Astrocyte of the spinal cord (primary cell): ENCODE measurements at regions not wholly inside any gene's neighbourhood (a gene's known extent, or its start where the extent isn't known, plus 50 kb on each side); places are given as distances from the start of the nearest gene placed in this dataset.
"Not testable (repeated sequence)": the region's sequence is repeated elsewhere in the genome, so short reads cannot be mapped to it uniquely, and the experiment has no call there.

Experiments used
- DNase-seq: peaks from one replicate; pipeline ENCODE4 v3.0.0; 2011; ENCODE audit warnings: low read depth, low spot score
- H3K4me3 ChIP-seq: 2 replicates; pipeline ENCODE4 v1.5.1; 2011; ENCODE audit warnings: low read depth, mild to moderate bottlenecking, low read length, moderate library complexity
- in situ Hi-C: cut with HindIII; loops from 2 replicates; pipeline ENCODE4 v1.10.0; 2017; ENCODE audit warnings: low sequenced_read_pairs
- TF ChIP-seq, protein P1 (sequence below): IDR thresholded peaks from 2 replicates; pipeline ENCODE4 v1.5.1; 2012; ENCODE audit warnings: low read depth, mild to moderate bottlenecking, low read length, inconsistent platforms

DNA sequence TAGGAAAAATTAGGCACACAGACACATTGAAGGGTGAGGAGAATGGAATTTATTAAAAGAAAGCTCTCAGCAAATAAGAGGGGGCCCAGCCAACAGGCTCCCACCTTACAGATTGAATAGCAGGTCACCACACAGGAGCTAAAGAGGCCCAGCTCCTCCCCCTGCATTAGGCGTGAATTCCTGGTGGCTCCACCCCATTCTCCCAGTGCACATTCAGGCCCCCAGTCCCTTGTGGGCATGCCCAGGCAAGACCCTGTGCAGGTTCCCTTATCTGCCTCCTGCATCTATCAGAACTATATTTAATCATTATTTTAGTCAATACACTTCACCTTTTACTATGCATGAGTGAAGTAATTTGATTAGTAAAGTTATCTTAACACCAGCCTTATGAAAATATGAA, 856.3 kb upstream of the NDST4 start:
- in situ Hi-C loops: no loop called here
- no peak overlapping the region for H3K4me3 ChIP-seq
- DNase-seq: no peak
- TF ChIP-seq, protein P1, sequence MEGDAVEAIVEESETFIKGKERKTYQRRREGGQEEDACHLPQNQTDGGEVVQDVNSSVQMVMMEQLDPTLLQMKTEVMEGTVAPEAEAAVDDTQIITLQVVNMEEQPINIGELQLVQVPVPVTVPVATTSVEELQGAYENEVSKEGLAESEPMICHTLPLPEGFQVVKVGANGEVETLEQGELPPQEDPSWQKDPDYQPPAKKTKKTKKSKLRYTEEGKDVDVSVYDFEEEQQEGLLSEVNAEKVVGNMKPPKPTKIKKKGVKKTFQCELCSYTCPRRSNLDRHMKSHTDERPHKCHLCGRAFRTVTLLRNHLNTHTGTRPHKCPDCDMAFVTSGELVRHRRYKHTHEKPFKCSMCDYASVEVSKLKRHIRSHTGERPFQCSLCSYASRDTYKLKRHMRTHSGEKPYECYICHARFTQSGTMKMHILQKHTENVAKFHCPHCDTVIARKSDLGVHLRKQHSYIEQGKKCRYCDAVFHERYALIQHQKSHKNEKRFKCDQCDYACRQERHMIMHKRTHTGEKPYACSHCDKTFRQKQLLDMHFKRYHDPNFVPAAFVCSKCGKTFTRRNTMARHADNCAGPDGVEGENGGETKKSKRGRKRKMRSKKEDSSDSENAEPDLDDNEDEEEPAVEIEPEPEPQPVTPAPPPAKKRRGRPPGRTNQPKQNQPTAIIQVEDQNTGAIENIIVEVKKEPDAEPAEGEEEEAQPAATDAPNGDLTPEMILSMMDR: no peak

DNA sequence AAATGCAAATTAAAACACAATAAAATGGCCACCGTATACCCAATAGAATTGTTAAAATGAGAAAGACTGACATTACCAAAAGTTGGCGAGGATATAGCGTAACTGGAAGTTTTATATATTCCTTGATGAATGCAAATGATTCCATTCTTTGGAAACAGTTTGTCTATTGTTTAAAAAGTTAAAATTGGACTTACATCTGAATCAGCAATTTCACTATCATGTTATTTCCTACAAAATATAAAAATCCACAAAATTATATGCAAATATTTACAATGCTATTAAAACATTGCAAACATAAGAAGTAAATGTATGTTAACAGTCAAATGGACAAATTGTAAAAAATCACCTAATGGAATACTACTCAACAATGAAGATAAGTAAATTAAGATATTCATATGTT, 852.2 kb upstream of the NDST4 start:
- no peak for DNase-seq
- no peak overlapping the region for H3K4me3 ChIP-seq
- TF ChIP-seq, protein P1: no peak
- in situ Hi-C loops: no loop called here

DNA sequence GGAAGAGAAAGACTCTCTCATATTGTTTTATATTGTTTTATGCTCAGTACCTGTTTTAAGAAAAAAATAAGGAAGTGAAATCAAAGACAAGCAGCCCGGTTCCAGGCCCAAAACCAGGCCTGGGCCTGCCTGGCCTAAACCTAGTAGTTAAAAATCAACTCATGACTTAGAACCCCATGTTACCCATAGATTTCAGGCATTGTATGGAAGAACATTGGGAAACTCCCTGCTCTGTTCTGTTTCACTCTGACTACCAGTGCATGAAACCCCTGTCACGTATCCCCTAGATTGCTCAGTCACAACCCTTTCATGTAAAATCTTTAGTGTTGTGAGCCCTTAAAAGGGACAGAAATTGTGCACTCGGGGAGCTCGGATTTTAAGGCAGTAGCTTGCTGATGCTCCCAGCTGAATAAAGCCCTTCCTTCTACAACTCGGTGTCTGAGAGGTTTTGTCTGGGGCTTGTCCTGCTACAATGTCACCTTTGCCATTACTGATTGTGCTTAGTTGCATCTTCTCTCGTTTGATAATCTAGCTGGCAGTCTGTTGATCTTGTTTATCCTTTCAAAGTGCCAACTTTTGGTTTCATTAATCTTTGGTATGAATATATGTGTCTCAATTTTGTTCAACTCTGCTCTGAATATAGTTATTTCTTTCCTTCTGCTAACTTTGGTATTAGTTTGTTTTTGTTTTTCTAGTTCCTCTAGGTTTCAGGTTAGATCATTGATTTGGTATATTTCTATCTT, 842.8 kb upstream of the NDST4 start:
- DNase-seq, H3K4me3 ChIP-seq, in situ Hi-C loops: not testable (repeated sequence)

DNA sequence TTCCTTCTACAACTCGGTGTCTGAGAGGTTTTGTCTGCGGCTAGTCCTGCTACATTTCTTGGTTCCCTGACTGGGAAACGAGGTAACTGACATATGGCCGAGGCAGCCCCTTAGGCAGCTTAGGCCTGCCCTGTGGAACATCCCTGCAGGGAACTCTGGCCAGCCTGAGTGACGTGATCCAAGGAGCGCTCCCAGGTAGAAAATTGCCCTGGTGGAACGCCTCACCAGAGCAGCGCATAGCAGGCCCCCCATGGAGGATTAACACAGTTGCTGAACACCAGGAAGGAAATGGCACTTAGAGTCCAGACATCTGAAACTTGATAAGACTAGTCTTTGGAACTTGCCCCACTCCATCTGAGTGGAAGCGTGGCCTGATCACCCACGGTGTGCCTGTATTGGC, 837.4 kb upstream of the NDST4 start:
- in situ Hi-C loops: no loop called here
- no peak for DNase-seq
- H3K4me3 ChIP-seq: no peak overlapping the region
- TF ChIP-seq, protein P1: no peak

DNA sequence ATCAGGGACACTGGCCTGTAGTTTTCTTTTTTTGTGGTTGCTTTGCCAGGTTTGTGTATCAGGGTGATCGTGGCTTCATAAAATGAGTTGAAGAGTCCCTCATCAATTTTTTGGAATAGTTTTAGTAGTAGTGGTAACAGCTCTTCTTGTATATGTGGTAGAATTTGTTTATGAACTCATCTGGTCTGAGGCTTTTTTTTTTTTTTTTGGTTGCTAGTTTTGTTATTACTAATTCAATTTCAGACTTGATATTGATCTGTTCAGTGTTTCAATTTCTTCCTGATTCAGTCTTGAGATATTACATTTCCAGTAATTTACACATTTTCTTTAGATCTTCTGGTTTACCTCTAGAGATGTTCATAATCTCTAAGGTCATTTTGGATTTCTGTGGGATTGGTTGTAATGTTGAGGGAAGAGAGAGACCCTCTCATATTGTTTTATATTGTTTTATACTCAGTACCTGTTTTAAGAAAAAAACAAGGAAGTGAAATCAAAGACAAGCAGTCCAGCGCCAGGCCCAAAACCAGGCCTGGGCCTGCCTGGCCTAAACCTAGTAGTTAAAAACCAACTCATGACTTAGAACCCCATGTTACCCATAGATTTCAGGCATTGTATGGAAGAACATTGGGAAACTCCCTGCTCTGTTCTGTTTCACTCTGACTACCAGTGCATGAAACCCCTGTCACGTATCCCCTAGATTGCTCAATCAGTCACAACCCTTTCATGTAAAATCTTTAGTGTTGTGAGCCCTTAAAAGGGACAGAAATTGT, 836.7 kb upstream of the NDST4 start:
- in situ Hi-C loops, DNase-seq, H3K4me3 ChIP-seq: not testable (repeated sequence)

DNA sequence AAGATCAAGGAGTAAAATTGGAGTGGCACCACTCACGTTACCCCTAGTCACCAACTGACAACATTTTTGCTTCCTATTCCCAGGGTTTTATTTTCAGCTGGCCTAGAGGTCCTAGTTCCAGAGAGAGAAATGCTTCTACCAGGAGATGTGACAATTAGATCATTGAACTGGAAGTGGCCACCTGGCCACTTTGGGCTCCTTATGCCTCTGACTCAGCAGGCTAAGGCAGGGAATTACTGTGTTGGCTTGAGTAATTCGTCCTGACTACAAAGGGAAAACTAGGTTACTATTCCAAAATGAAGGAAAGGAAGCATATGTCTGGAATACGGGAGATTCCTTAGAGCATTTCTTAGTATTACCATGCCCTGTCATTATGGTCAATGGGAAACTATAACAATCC, 831.6 kb upstream of the NDST4 start:
- TF ChIP-seq, protein P1: no peak
- in situ Hi-C loops: no loop called here
- no peak overlapping the region for H3K4me3 ChIP-seq
- no peak for DNase-seq

DNA sequence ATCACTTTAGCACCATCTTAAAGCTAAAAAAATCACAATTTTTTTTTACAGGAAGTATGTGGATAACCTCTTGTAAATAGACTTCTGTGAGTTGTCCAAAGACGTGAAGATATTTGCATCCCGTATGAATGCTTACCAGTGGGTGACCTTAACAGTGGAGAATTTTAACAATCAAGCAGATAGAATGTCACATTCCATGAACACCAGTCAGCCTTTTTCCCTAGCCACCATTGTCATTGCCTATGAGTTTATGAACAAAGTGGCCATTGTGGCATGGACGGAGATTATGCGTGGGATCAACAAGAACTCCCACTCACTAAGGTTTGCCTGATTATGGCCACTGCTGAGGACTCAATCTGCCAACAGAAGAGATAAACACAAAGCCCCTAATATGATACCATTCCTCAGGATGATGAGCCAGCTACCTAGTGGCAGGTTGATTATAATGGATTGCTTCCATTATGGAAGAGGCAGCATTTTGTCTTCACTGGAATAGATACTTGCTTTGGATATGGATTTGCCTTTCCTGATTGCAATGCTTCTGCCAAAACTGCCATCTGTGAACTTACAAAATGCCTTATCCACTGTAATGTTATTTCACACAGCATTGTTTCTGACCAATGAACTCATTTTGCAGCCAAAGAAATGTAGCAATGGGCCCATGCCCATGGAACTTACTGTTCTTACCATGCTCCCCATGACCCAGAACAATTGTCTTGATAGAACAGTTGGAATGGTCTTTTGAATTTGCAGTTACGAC, 830.9 kb upstream of the NDST4 start:
- in situ Hi-C loops: no loop called here
- TF ChIP-seq, protein P1: no peak

More for the DNA sequence above, 830.9 kb upstream of the NDST4 start:
- no peak overlapping the region for H3K4me3 ChIP-seq
- no peak for DNase-seq
